Duodenal mucosa (tissue), 2 donors: ENCODE measurements at regions not wholly inside any gene's neighbourhood (a gene's known extent, or its start where the extent isn't known, plus 50 kb on each side); places are given as distances from the start of the nearest gene placed in this dataset.

Experiments
- H3K27ac ChIP-seq: one replicate; pipeline ENCODE4 v1.7.0; 2013; ENCODE audit warnings: low read depth, low read length
- H3K27me3 ChIP-seq, 2 donors: one replicate each; pipeline ENCODE4 v1.7.0; 2013; ENCODE audit warnings: low read length in 2 of 2, control low read depth in 1 of 2; ENCODE audit not compliant: insufficient read depth in 2 of 2, control insufficient read depth in 1 of 2
- H3K36me3 ChIP-seq, 2 donors: one replicate each; pipeline ENCODE4 v1.7.0; 2013; ENCODE audit warnings: low read length in 2 of 2, control low read depth in 1 of 2; ENCODE audit not compliant: insufficient read depth in 2 of 2, control insufficient read depth in 1 of 2
- H3K4me1 ChIP-seq, 2 donors: one replicate each; pipeline ENCODE4 v1.7.0; 2013; ENCODE audit warnings: low read length in 2 of 2, control low read depth in 1 of 2; ENCODE audit not compliant: insufficient read depth in 2 of 2, control insufficient read depth in 1 of 2
- H3K4me3 ChIP-seq, 2 donors: one replicate each; pipeline ENCODE4 v1.7.0; 2013; ENCODE audit warnings: low read length in 2 of 2, low read depth in 1 of 2
- H3K9ac ChIP-seq, 2 donors: one replicate each; pipeline ENCODE4 v1.7.0; 2013; ENCODE audit warnings: low read length in 2 of 2, low read depth in 1 of 2
- H3K9me3 ChIP-seq, 2 donors: one replicate each; pipeline ENCODE4 v1.7.0; 2013; ENCODE audit warnings: low read length in 2 of 2, control low read depth in 1 of 2; ENCODE audit not compliant: control insufficient read depth in 1 of 2

GRCh38 chr14:101022916-101023435 lies 119.5 kb upstream of the RTL1 start:
- Histone ChIP-seq H3K9ac (no peak overlapping the region), H3K4me3 (no peak overlapping the region), H3K27me3 (no peaks in the 10 kb centered on the region), H3K4me1 (no peaks in the 10 kb centered on the region), H3K36me3 (no peaks in the 10 kb centered on the region), H3K27ac (no peak overlapping the region), H3K9me3 (peaks cover 0 to 5% of the 10 kb centered on the region in 2 donors)

- no peak overlapping the region for H3K9ac ChIP-seq
- H3K9me3 ChIP-seq: peaks cover 0 to 5% of the 10 kb centered on the region in 2 donors
- no peak overlapping the region for H3K4me3 ChIP-seq
- no peak overlapping the region for H3K27ac ChIP-seq
- H3K27me3 ChIP-seq: no peaks in the 10 kb centered on the region
- no peaks in the 10 kb centered on the region for H3K36me3 ChIP-seq
- no peaks in the 10 kb centered on the region for H3K4me1 ChIP-seq
Observed at GRCh38 chr14:101024686-101025085, 121.2 kb upstream of the RTL1 start.

GRCh38 chr14:101025131-101025530 lies 121.6 kb upstream of the RTL1 start:
- Histone ChIP-seq H3K4me3 (no peak overlapping the region), H3K27me3 (no peaks in the 10 kb centered on the region), H3K27ac (no peak overlapping the region), H3K4me1 (no peaks in the 10 kb centered on the region), H3K9me3 (peaks cover 0 to 4% of the 10 kb centered on the region in 2 donors), H3K9ac (no peak overlapping the region), H3K36me3 (no peaks in the 10 kb centered on the region)

- no peak overlapping the region for H3K4me3 ChIP-seq
- no peak overlapping the region for H3K27ac ChIP-seq
- H3K9me3 ChIP-seq: no peaks in the 10 kb centered on the region
- no peaks in the 10 kb centered on the region for H3K27me3 ChIP-seq
- H3K4me1 ChIP-seq: no peaks in the 10 kb centered on the region
- H3K36me3 ChIP-seq: no peaks in the 10 kb centered on the region
- H3K9ac ChIP-seq: no peak overlapping the region
Observed at GRCh38 chr14:101025696-101026095, 122.2 kb upstream of the RTL1 start.

- no peaks in the 10 kb centered on the region for H3K27me3 ChIP-seq
- no peak overlapping the region for H3K27ac ChIP-seq
- no peaks in the 10 kb centered on the region for H3K36me3 ChIP-seq
Observed at GRCh38 chr14:101026341-101026740, 122.8 kb upstream of the RTL1 start.

GRCh38 chr14:101027291-101027690 lies 123.8 kb upstream of the RTL1 start:
- H3K9me3 ChIP-seq: no peaks in the 10 kb centered on the region
- H3K27ac ChIP-seq: no peak overlapping the region
- H3K4me1 ChIP-seq: no peaks in the 10 kb centered on the region
- no peaks in the 10 kb centered on the region for H3K36me3 ChIP-seq
- no peaks in the 10 kb centered on the region for H3K27me3 ChIP-seq
- no peak overlapping the region for H3K9ac ChIP-seq
- no peak overlapping the region for H3K4me3 ChIP-seq

More at GRCh38 chr14:101026341-101026740, 122.8 kb upstream of the RTL1 start:
- no peaks in the 10 kb centered on the region for H3K4me1 ChIP-seq
- H3K4me3 ChIP-seq: no peak overlapping the region
- no peak overlapping the region for H3K9ac ChIP-seq
- H3K9me3 ChIP-seq: no peaks in the 10 kb centered on the region

- Histone ChIP-seq H3K27me3 (no peaks in the 10 kb centered on the region), H3K4me1 (no peaks in the 10 kb centered on the region), H3K4me3 (no peak overlapping the region), H3K27ac (no peak overlapping the region), H3K9ac (no peak overlapping the region), H3K9me3 (no peaks in the 10 kb centered on the region), H3K36me3 (no peaks in the 10 kb centered on the region)
Observed at GRCh38 chr14:101027966-101028365, 124.4 kb upstream of the RTL1 start.

- Histone ChIP-seq H3K9me3 (no peaks in the 10 kb centered on the region), H3K4me3 (no peak overlapping the region), H3K36me3 (no peaks in the 10 kb centered on the region), H3K4me1 (no peaks in the 10 kb centered on the region), H3K9ac (no peak overlapping the region), H3K27ac (no peak overlapping the region), H3K27me3 (no peaks in the 10 kb centered on the region)
Observed at GRCh38 chr14:101028971-101029667, 125.6 kb upstream of the RTL1 start.

GRCh38 chr14:101029668-101030290 lies 126.3 kb upstream of the RTL1 start:
- H3K4me3 ChIP-seq: no peak overlapping the region
- no peak overlapping the region for H3K27ac ChIP-seq

GRCh38 chr14:101030586-101030985 lies 127.1 kb upstream of the RTL1 start:
- Histone ChIP-seq H3K27ac (no peak overlapping the region), H3K4me3 (no peak overlapping the region), H3K36me3 (no peaks in the 10 kb centered on the region), H3K9me3 (no peaks in the 10 kb centered on the region), H3K27me3 (no peaks in the 10 kb centered on the region), H3K9ac (no peak overlapping the region), H3K4me1 (no peaks in the 10 kb centered on the region)

More at GRCh38 chr14:101029668-101030290, 126.3 kb upstream of the RTL1 start:
- Histone ChIP-seq H3K36me3 (no peaks in the 10 kb centered on the region), H3K27me3 (no peaks in the 10 kb centered on the region), H3K4me1 (no peaks in the 10 kb centered on the region), H3K9me3 (no peaks in the 10 kb centered on the region), H3K9ac (no peak overlapping the region)
